Activated B cell treated with CpG ODN at 0.5 μM for 24 hours (primary cell): ENCODE measurements at regions not wholly inside any gene's neighbourhood (a gene's known extent, or its start where the extent isn't known, plus 50 kb on each side); places are given as distances from the start of the nearest gene placed in this dataset.

Experiments used
- ATAC-seq: fragments of 200-7000 bp; cut with Tn5 transposase; one replicate; pipeline ENCODE4 v1.10.0; 2021; ENCODE audit warnings: low read depth, mild to moderate bottlenecking, moderate library complexity
- CTCF ChIA-PET: fragments of 350-600 bp; sonication (Branson Sonifier 250); formaldehyde crosslinking; loops from one replicate; lab custom pipeline; 2021; ENCODE audit warnings: antibody characterized with exemption; lab: Charles Lee
- POLR2A ChIA-PET: fragments of 350-600 bp; sonication (Branson Sonifier 250); formaldehyde crosslinking; loops from one replicate; lab custom pipeline; 2021; ENCODE audit warnings: antibody characterized with exemption; lab: Charles Lee
- DNase-seq: peaks from one replicate; pipeline ENCODE4 v3.0.0; 2022
- H3K27ac Mint-ChIP-seq: one replicate; pipeline ENCODE4 v1.8.0; 2020; ENCODE audit warnings: mixed read lengths
- H3K27me3 Mint-ChIP-seq: one replicate; pipeline ENCODE4 v1.8.0; 2021; ENCODE audit warnings: mixed read lengths
- H3K36me3 Mint-ChIP-seq: one replicate; pipeline ENCODE4 v1.8.0; 2021; ENCODE audit warnings: low read depth, mixed read lengths
- H3K4me1 Mint-ChIP-seq: one replicate; pipeline ENCODE4 v1.8.0; 2021; ENCODE audit warnings: mixed read lengths
- H3K4me3 Mint-ChIP-seq: one replicate; pipeline ENCODE4 v1.8.0; 2020; ENCODE audit warnings: mild to moderate bottlenecking, mixed read lengths
- H3K9me3 Mint-ChIP-seq: one replicate; pipeline ENCODE4 v1.8.0; 2020; ENCODE audit warnings: mixed read lengths
- intact Hi-C: fragments of 100-400 bp; cut with micrococcal nuclease; formaldehyde crosslinking; loops from one replicate; pipeline ENCODE4 v1.15.1; 2024
- TF ChIP-seq, protein P1 (sequence below): fragments of 200-600 bp; IDR thresholded peaks from one replicate; pipeline ENCODE4 v1.8.0; 2022; ENCODE audit warnings: antibody characterized with exemption, mild to moderate bottlenecking

GRCh38 chr5:124192716-124193115 is 553.7 kb downstream of the ZNF608 start:
- H3K27me3 Mint-ChIP-seq = peaks cover 2% of the 10 kb centered on the region
- TF ChIP-seq, protein P1, sequence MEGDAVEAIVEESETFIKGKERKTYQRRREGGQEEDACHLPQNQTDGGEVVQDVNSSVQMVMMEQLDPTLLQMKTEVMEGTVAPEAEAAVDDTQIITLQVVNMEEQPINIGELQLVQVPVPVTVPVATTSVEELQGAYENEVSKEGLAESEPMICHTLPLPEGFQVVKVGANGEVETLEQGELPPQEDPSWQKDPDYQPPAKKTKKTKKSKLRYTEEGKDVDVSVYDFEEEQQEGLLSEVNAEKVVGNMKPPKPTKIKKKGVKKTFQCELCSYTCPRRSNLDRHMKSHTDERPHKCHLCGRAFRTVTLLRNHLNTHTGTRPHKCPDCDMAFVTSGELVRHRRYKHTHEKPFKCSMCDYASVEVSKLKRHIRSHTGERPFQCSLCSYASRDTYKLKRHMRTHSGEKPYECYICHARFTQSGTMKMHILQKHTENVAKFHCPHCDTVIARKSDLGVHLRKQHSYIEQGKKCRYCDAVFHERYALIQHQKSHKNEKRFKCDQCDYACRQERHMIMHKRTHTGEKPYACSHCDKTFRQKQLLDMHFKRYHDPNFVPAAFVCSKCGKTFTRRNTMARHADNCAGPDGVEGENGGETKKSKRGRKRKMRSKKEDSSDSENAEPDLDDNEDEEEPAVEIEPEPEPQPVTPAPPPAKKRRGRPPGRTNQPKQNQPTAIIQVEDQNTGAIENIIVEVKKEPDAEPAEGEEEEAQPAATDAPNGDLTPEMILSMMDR = no peak

GRCh38 chr5:124185716-124186115 is 560.7 kb downstream of the ZNF608 start:
- peaks cover 2% of the 10 kb centered on the region for H3K27me3 Mint-ChIP-seq
- POLR2A ChIA-PET = no interaction called here
- H3K9me3 Mint-ChIP-seq = no peaks in the 10 kb centered on the region
- intact Hi-C loops = no loop called here
- no peaks in the 10 kb centered on the region for H3K36me3 Mint-ChIP-seq
- H3K27ac Mint-ChIP-seq = no peak overlapping the region
- no peaks in the 10 kb centered on the region for H3K4me1 Mint-ChIP-seq
- H3K4me3 Mint-ChIP-seq = no peak overlapping the region
- TF ChIP-seq, protein P1 = no peak
- CTCF ChIA-PET = no interaction called here
- ATAC-seq = no peak
- DNase-seq = no peak

More at GRCh38 chr5:124192716-124193115, 553.7 kb downstream of the ZNF608 start:
- ChIA-PET CTCF (no interaction called here), POLR2A (no interaction called here)
- intact Hi-C loops = no loop called here
- Mint-ChIP-seq H3K9me3 (no peaks in the 10 kb centered on the region), H3K36me3 (no peaks in the 10 kb centered on the region), H3K4me1 (no peaks in the 10 kb centered on the region), H3K27ac (no peak overlapping the region), H3K4me3 (no peak overlapping the region)
- DNase-seq (no peak), ATAC-seq (no peak)

DNA sequence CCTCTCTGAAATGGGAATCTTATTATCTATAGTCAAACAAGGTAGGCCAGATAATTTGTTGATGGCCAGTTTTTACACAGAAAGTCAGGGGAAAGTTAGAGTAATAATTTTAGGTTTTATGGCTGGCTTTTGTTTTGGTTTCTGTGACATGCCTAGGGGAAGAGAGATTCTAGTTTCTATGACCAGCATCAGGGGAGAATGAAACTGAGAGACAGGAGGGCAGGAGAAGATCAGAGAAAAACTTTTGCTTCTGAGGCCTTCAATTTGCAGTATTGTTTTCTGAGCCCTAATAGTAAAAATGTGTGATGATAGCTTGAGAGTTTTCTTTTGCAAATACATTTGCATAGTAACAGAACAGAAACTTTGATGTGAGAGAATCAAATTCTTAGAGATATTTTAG is 564.3 kb downstream of the ZNF608 start:
- Mint-ChIP-seq H3K4me1 (peaks cover 4% of the 10 kb centered on the region), H3K36me3 (no peaks in the 10 kb centered on the region), H3K9me3 (peaks cover 3% of the 10 kb centered on the region), H3K4me3 (no peak overlapping the region), H3K27me3 (no peaks in the 10 kb centered on the region), H3K27ac (no peak overlapping the region)
- intact Hi-C loops = no loop called here
- DNase-seq = no peak
- CTCF ChIA-PET = no interaction called here
- TF ChIP-seq, protein P1 = no peak
- POLR2A ChIA-PET = interaction anchor here (0.6 kb wide), 1 partner anchor 534 kb away, joined by 8 read pairs; no protein-coding TSS in a partner anchor
- ATAC-seq = no peak

DNA sequence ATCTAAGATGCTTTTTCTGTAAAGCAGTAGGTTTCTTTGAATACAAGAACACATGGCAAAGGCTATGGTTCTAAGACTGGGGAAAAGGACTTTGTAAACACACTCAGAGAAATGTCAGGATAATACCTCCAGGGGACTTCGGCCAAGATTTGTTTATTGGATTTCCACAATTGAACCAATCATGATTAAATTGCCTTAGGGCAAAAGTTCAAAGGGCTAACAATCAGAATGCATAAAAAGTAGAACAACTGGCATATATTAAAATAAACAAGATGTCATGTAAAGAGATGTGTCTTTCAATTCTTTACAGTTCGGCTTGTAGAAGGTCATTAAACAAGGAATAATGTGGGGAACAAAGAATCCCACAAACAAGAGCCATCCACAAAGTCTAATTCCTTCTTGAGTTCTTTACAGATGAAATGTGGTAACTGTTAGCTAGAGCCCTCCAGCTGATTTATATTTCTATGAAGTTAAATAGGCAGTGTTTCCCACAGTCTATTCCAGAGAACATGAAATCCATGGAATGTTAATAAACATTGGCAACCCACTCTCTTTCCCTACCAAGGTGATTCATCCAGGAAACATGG is 565.5 kb downstream of the ZNF608 start:
- H3K9me3 Mint-ChIP-seq = peaks cover 3% of the 10 kb centered on the region
- TF ChIP-seq, protein P1 = no peak
- no peaks in the 10 kb centered on the region for H3K36me3 Mint-ChIP-seq
- peaks cover 8% of the 10 kb centered on the region for H3K4me1 Mint-ChIP-seq
- no peak for DNase-seq
- intact Hi-C loops = no loop called here
- no peak for ATAC-seq
- H3K27ac Mint-ChIP-seq = no peak overlapping the region
- no peaks in the 10 kb centered on the region for H3K27me3 Mint-ChIP-seq
- POLR2A ChIA-PET = no interaction called here
- no peak overlapping the region for H3K4me3 Mint-ChIP-seq
- CTCF ChIA-PET = no interaction called here

DNA sequence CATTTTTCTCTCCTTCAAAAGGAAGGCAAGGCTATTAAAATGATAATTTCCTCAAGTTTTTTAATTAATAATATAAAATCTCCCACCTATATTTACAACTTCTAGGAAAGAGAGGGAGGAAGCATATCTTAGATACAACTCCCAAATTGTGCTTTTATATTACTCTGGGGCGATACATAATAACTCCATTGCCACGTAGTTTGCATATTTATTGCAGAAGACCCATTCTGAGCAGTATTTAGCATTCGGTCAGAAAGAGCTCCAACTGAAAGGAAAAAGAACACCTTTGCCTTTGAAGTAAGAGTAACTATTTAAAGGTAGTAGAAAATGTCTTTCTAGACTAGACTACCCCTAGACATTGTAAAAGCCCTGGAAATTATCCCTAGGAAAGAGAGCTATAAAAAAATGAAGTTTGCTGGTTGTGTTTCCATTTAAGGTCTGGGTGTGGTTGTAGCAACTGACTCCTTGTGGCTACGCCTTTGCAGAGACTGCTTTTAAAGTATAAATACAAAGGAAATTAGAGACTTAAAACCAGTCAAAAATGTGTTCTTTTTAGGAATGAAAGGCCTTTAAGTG is 566.1 kb downstream of the ZNF608 start:
- POLR2A ChIA-PET = no interaction called here
- H3K9me3 Mint-ChIP-seq = peaks cover 3% of the 10 kb centered on the region
- intact Hi-C loops = no loop called here
- CTCF ChIA-PET = no interaction called here
- TF ChIP-seq, protein P1 = no peak
- H3K27ac Mint-ChIP-seq = no peak overlapping the region
- no peak overlapping the region for H3K4me3 Mint-ChIP-seq
- H3K4me1 Mint-ChIP-seq = peaks cover 8% of the 10 kb centered on the region
- ATAC-seq (no peak), DNase-seq (no peak)
- no peaks in the 10 kb centered on the region for H3K36me3 Mint-ChIP-seq
- H3K27me3 Mint-ChIP-seq = no peaks in the 10 kb centered on the region
